ENCODE measurements at regions not wholly inside any gene's neighbourhood (a gene's known extent, or its start where the extent isn't known, plus 50 kb on each side); places are given as distances from the start of the nearest gene placed in this dataset.

GRCh38 chr18:44370861-44371260 is 309.8 kb upstream of the SETBP1 start:
- no peak for DNase-seq

DNA sequence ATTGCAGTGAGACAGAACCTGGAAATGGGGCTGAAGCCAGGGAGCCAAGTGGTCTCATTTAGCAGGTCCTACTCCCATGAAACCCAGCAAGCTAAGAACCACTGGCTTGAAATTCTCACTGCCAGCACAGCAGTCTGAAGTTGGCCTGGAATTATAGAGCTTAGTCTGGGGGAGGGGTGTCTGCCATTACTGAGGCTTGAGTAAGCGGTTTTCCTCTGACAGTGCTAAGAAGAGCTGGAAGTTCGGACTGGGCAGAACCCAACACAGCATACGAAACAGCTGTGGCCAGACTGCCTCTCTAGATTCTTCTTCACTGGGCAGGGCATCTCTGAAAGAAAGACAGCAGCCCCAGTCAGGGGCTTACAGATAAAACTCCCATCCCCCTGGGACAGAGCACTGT is 305.7 kb upstream of the SETBP1 start:
- DNase-seq = no peak

- DNase-seq = no peak
These were observed 294.3 kb upstream of the SETBP1 start for GRCh38 chr18:44386401-44386800.

DNA sequence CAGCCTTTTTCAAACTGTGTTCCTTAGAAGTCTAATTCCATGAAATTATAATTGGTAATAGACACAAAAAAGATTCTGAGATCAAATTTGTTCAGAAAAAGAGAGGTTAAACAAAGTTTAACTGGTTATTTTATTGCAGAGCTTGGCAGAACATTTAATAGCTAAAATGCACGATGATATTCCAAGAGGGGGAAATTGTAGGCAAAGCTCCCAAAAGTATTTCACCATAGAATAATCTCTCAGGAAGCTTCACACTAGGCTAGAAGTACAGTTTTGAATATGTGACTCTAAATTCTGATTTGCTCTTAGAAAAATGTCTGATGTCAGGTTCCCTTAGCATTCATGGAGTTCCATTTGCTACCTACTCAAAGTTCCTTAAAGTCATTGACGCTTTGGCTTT is 292.4 kb upstream of the SETBP1 start:
- no peak for DNase-seq

GRCh38 chr18:44392933-44393332 is 287.8 kb upstream of the SETBP1 start:
- DNase-seq = no peak

GRCh38 chr18:44393406-44393805 is 287.3 kb upstream of the SETBP1 start:
- no peak for DNase-seq

GRCh38 chr18:44396550-44396949 is 284.1 kb upstream of the SETBP1 start:
- DNase-seq = no peak

- no peak for DNase-seq
These were observed 271.6 kb upstream of the SETBP1 start for GRCh38 chr18:44409071-44409470.

DNA sequence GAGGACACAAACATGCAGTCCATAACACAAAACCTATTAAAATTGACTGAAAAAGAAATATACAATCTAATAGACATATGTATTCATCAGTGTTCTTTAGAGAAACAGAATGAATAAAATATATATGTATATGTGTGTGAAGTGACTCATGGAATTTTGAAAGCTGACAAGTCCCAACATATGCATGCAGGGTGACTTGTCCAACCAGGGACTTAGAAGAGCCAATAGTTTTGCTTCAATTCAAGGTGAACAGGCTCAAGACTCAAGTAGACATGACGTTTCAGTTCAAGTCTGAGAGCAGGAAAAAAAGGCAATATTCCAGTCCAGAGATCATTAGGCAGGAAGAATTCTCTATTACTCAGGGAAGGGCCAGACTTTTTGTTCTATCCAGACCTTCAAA is 271.2 kb upstream of the SETBP1 start:
- DNase-seq = no peak

- no peak for DNase-seq
These were observed 269.9 kb upstream of the SETBP1 start for GRCh38 chr18:44410740-44411139.

DNA sequence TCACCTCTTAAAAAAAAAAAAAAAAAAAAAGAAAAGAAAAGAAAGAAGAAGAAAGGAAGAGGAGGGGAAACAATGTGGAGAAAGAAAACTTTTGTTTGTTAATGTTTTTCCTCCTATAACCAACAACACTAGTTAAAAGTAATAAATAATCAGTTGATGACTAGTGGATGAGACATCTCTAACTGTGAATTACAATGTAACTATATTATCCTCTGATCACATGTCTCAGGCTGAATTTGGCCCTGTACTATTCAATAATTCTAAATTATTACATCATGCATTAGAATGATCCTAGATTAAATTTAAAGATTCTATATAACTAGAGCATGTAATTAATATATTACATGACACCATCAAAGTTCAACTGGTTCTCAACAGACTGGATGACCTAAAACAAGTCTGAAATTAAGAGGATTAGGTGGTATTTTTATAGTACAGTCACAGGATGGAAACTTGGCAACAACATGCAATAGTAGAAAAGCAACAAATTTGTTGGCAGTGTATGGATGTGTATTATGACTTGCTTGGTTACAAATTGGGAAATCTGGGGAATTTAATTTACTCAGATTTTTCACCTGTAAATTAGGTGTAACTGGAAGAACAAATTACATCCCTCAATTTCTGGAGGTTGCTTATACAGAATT is 269.3 kb upstream of the SETBP1 start:
- DNase-seq = no peak

- no peak for DNase-seq
These were observed 268.7 kb upstream of the SETBP1 start for GRCh38 chr18:44411976-44412375.

- no peak for DNase-seq
These were observed 256.7 kb upstream of the SETBP1 start for GRCh38 chr18:44423814-44424644.

DNA sequence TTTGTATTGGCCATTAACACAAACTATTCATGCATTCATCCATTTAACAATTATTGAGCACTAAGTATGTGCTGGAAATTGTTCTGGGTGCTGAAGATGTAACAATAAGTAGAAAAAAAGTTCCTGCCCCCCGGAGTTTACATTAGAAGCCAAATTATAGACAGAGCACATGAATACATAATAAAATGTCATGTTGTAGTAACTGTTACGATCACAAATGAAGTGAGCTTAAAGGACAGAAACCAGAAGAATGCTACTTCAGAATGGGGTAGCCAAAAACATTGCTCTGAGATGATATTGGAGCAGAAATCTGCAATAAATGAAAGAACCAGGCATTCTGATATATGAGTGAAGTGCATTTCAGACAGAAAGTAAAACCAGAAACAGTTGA is 256.0 kb upstream of the SETBP1 start:
- DNase-seq = no peak

DNA sequence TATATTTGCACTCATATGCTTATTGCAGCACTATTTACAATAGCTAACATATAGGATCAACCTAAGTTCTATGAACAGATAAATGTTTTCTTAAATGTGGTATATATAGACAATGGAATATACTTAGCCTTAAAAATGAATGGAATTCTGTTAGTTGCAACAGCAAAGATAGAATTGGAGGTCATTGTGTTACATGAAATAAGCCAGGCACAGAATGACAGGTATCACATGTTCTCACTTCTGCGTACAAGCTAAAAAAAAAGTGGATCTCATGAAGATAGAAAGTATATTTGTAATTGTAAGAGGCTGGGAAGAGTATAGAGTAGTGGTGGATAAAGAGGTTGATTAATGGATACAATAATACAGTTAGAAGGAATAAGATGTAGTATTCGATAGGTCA is 255.5 kb upstream of the SETBP1 start:
- no peak for DNase-seq

- no peak for DNase-seq
These were observed 243.1 kb upstream of the SETBP1 start for GRCh38 chr18:44437603-44438002.

- DNase-seq = no peak
These were observed 230.5 kb upstream of the SETBP1 start for GRCh38 chr18:44450226-44450625.

- DNase-seq = no peak
These were observed 228.3 kb upstream of the SETBP1 start for GRCh38 chr18:44452346-44452745.

- DNase-seq = no peak
These were observed 227.2 kb upstream of the SETBP1 start for GRCh38 chr18:44453505-44453904.

GRCh38 chr18:44458777-44459176 is 221.9 kb upstream of the SETBP1 start:
- no peak for DNase-seq

DNA sequence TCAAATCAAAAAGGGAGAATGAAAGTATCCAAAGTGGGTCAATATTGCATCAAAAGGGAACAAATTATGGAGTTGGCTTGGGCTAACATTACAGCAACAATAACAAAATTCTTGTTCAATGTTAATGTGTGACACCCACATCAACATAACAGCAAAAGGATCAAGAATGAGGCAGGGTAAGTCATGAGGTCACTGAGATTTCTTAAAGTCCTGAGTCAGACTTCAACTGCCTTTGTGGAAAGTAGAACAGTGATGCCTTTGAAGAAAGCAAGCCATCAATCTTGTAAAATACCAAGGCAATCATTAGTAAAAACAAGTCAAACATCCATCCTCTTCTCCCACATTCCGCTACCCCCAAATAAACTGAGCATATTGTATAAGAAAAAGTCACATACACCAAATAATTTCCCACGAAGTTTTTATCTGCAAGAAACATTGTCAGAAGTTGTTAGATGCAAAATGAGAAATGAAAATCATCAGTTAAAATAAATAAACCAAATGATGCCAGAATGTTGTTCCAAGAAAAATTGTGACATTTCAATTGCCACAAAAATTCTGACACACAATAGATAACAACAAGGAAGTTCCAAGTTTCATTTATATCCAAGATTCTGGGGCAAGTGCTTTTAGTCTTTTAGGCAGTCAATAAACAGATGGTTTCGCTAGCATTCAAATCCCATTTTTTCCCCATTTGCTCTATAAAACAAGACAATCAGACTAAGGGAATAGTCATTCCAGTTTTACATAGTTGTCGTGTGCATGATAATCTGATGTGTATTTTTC is 216.1 kb upstream of the SETBP1 start:
- DNase-seq = no peak

- DNase-seq = no peak
These were observed 215.3 kb upstream of the SETBP1 start for GRCh38 chr18:44465381-44465841.

- DNase-seq = no peak
These were observed 213.7 kb upstream of the SETBP1 start for GRCh38 chr18:44466997-44467396.

DNA sequence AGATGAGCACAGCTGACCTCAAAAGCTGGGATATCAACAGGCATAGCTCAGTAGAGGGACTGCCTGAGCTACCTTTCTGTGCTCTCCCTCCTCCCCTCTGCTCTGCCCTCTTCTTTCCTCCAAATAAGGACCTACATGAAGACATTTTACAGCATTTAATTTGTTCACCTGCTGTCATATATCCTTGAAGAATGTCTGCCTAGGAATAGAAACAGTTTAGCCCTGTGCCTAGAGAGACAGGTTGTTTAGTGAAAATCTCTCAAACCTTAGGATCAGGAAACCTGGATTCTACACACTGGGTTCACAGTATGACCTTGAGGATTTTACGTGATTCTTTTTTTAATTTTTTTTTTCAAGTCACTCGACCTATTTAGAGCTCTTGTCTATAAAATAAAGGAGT is 213.0 kb upstream of the SETBP1 start:
- no peak for DNase-seq
